ENCODE measurements at regions not wholly inside any gene's neighbourhood (a gene's known extent, or its start where the extent isn't known, plus 50 kb on each side); places are given as distances from the start of the nearest gene placed in this dataset.

DNA sequence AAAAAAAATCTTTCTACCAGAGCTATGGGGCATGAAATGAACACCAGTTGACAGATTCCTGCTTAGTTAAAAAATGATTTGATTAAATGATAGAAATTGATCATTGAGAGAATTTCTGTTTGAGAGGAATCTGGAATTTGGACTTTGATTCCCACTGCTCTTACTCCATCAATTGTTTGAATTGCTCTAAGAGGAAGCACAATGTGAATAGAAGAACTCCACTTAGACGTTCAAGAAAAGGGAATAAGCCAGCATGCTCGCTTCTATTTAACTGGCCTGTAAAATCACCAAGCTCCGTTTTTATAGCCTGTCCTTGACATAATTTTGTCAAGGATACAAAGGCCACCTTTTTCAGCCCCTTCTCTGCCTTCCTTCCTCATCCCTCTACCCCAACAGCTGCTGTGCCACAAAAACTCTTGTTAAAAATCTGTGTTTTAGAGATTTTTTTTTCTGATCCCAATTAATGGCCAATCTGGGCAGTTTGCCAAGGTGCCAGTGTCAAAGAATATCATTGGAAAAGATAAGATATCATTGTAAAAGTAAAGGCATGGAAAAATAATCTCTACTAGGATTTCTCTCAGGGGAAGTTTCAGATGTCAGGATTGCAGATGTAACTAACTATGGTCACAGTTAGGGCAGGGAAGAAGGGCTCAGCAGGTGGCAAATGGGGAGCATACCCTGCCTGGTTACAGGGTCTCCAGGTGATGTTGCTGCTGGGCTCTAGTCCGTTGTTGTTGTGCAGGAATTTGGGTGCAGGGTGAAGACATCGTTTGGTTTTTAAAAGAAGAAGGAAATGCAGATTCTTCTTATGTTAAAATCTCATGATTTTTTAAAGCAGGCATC lies 301.8 kb upstream of the PDZRN3 start:
- no peak for DNase-seq

DNA sequence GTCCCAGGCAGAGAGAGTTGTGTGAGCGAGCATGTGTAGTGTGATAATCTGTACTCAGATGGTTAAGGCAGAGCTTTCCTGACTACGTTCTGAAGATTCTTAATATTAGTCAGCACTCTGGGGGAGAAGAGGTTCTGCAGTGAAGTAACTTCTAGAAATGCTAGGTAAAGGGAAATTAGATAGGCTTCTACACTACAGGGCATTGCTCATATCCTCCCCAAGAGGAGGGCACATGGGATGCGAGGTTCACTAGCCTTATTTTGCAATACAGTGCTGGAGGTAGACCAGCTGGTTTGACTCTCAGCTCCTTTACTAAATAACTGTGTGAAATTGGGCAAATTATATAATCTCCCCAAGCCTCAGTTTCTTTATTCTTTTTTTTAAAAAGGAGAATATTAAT lies 300.3 kb upstream of the PDZRN3 start:
- no peak for DNase-seq

- DNase-seq = no peak
These were observed 299.3 kb upstream of the PDZRN3 start for GRCh38 chr3:73924048-73924447.

- DNase-seq = no peak
These were observed 292.9 kb upstream of the PDZRN3 start for GRCh38 chr3:73917643-73918042.

DNA sequence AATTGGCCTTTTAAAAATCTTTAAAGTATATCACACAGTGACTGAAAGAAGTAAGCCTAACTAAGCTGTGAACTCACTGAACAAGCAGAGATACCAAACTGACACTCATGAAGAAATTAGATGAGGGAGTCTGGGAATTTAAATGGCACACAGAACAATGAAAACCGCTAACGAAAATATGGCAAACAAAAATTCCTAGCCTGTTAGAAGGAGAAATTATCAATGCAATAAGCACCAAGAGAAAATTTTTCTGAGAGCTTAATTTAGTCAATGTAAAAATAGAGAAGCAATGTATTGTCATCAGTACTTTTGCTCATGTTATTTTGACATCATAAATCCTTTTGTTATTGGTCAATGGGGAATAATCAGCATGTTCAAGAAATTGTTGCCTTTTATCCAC lies 291.1 kb upstream of the PDZRN3 start:
- no peak for DNase-seq

DNA sequence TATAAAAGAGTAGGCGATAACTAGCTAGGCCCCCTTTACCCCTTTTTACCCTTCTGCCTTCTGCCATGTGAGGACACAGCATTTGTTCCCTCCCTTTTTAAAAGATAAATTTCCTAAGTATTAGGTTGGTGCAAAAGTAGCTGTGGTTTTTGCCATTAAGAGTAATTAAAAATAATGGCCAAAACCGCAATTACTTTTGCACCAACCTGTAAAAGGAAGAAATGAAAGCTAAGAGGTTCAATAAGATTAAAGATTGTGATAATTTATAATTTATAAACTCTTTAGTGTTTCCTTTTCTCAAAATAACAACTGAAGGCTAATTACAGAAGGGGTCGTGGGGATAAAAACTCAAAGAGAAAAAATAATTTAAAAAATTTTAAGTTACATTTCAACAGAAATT lies 283.5 kb upstream of the PDZRN3 start:
- no peak for DNase-seq

DNA sequence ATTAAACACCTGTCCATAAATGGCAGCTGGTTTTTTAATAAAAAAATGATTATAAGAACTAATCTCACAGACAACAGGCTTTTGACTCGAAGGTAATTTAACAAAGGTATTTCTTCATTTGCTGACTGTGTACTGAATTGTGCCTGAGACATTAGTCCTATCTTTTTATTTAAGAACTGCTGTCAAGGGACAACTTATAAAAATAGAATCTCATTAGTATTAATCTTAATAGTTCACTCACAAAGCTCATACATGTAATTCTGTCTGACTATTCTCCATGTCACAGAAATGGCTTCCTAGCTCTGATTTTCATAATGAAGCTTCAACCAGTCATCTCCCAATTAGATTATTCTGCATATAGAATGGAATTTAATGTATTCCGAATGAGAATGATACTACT lies 276.9 kb upstream of the PDZRN3 start:
- no peak for DNase-seq

DNA sequence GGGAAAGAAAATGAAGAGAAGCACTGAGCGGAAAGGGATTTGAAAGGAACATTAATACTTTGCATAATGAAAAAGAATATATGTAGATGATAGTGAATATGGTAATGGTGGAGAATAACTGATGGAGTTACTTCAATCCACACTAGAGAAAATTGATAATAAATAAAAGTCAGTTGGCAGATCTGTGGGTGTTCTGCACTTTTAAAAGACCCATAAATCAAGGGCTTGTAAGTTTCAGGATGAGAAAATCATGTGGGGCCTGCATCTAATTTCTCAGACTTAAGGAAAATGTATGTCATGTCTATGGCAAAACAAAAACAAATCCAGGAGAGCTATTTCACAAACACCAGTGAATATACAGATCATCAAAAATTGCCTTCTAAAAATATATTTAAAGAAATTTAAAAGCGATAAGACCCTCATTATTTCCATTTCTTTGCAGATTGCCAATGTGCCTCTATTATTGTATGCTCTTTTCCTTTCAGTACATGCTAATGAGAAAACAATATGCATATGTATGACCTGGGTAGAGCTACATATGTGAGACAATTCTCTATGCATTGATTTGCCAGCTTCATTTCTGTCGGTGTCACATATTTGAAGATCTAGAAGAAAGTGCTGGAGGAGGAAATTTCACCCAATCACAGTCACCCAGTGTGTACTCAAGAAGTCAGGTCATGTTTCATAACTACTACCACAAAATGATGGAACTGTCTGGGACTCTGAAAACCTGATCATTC lies 269.9 kb upstream of the PDZRN3 start:
- no peak for DNase-seq

- no peak for DNase-seq
These were observed 268.3 kb upstream of the PDZRN3 start for GRCh38 chr3:73893089-73893488.

DNA sequence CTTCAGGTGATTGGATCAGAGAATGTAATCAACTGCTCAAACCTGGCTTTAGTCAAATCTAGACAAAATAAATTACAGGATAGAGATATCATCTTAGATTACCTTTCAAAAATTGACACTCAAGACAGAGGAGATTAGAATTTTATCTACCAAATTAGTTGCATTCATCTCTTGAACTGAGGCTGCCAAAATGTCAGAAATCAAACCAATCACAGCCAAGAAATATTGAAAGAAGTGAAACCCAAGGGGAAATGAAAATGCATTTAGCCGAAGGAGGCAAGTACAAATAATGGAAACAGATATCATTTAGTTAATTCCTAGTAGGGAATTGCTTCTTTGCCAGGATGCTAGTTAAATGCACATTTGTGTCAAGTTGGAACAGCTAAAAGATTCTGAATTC lies 261.1 kb upstream of the PDZRN3 start:
- DNase-seq = no peak

DNA sequence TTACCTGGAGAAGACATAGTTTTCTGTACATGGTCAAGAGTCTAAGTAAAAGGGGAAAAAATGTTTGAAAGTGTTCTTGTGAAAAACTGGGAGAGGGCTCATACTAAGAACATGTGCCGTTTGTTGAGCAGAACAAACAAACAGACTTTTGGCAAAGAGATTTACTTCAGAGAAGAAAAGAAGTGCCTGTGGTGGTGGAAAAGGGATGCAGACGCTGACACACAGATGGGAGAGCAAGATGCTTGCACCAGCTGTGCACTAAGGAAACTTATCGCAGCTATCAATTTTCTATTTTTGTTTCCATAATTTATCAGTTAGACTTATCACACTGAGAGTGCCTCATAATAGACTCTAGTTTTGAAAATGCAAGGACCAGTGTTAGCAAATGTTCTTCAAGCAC lies 259.6 kb upstream of the PDZRN3 start:
- no peak for DNase-seq

DNA sequence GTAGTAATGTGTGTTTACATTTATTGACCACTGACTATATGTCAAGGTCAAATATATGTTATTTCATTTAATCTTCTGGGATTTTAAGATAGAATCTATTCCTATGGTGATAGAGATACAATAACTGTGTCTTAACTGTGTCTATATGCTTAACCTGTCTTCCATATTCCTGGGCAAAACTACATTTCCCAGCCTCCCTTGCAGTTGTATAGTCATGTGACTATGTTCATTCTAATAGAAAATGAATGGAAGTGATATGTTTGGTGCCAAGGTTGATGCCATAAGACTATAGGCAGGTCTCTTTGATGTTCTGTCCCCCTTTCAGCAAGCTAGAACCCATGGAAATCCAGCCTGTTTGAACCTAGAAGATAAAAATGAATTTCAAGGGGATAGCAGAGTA lies 258.8 kb upstream of the PDZRN3 start:
- no peak for DNase-seq

- DNase-seq = no peak
These were observed 250.0 kb upstream of the PDZRN3 start for GRCh38 chr3:73874606-73875369.

DNA sequence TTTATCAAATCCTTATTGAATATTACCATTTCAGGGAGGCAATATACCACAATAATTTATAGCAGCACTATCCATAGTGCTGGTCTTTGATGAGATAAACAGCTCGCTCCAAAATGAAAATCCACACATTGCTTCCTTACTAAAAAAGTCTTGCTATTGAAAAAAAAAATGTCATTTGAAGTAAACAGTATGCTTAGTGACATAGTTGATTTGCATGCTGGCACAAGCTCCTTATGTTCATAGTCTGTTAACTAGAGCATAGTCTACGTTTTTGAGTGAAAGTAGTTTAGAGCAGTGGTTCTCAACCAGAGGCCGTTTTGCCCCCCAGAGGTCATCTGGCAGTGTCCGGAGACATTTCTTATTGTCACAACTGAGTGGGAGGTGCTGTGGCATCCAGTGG lies 249.4 kb upstream of the PDZRN3 start:
- DNase-seq = no peak

DNA sequence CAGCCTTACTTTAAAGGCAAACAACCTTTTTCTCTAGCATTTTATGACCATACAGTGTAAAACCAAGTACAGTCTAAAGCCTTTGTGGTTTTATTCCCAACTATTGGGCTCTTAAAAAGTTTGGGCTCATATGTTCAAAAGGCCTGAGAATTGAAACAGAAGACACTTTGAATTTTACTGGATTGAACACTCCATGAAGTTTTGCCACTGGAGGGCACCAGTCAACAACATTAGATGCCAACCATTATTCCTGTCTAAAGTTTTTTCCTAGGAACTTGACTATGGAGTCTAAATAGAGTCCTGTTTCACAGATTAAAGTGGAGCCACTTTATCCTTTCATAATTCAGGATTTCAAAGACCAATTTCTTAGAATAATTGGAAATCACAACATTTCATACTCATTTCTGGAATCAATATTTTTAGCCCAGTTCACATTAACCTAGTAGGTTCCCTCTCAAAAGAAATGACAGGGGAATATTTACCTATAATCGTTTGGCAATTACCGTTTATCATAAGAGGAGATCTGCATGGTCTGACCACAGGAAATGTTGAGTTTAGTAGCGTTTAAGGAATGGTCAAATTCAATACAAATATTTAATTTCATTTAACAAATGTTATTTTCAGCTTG lies 244.1 kb upstream of the PDZRN3 start:
- peak; percentile 52 for DNase-seq

GRCh38 chr3:73867524-73867923 lies 242.8 kb upstream of the PDZRN3 start:
- DNase-seq = no peak

DNA sequence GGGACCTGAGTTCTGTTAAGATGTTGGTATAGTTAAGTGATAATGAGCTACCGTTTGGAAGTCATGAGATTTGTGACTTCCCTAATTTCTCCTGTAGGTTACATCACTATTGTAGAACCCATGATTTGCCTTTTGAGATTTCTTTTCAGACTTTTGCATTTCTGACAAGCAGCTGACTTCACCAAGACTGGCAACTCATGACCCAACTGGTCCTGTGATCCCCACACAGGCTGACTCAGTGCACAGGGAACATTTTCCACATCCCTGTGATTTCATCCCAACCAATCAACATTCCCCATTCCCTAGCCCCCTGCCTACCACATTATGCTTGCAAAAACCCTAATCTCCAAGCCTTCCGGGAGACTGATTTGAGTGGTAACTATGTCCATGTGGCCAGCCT lies 242.1 kb upstream of the PDZRN3 start:
- DNase-seq = peak; percentile 16

DNA sequence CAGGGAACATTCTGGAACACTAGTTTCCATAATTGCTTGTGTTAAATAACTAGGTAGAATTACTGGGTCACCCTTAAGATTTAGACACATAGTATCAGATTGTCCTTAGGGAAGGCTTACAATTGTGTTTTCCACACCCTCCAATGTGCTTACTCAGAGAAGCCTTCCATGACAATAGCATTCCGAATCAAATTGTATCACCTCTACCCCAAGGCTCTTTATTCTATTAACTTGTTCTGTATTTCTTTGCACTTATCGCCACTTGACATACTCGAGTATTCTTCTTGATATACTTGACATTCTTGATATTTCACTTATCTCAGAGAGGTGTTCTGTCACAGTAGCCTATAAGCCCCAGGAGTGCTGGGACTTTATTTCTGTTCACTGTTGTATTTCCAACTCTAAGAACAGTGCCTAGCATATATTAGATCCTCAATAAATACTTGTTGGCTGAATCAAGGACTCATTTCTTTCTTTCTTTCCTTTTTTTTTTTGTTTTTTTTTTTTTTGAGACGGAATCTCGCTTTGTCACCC lies 238.9 kb upstream of the PDZRN3 start:
- DNase-seq = no peak

DNA sequence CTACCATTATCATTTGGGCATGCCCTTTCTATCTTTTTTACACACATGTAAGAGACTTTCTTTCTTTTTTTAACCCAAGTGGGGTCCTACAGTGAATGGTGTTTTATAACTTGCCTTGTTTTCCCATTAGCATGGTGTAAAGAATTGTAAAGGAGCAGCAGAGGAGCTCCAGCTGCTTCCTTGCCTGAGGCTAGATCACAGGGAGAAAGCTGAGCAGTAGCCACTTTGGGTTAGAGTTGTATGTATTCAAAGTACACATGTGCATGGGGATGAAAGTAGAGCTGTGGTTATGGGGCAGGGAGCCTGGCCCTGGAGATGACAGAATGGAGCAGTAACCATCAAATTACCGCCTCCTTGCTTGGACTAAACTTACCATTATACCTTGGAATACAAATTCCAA lies 231.1 kb upstream of the PDZRN3 start:
- no peak for DNase-seq

- DNase-seq = peak; percentile 51
These were observed 223.6 kb upstream of the PDZRN3 start for GRCh38 chr3:73848173-73848906.

DNA sequence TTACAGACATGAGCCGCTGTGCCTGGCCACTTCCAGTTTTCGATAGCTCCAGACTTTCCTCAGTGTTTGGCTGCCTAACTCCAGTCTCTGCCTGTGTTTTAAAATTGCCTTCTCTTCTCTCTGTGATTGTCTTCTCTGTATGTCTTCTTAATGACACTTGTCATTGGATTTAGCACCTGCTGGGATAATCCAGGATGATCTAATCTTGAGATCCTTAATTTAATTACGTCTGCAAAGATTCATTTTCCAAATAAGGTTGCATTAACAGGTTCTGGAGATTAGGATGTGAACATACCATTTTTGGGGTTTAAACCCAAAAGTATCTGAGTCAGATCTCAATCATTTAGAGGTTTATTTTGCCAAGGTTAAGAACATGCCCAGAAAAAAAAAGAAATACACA lies 222.2 kb upstream of the PDZRN3 start:
- peak; percentile 11 for DNase-seq

DNA sequence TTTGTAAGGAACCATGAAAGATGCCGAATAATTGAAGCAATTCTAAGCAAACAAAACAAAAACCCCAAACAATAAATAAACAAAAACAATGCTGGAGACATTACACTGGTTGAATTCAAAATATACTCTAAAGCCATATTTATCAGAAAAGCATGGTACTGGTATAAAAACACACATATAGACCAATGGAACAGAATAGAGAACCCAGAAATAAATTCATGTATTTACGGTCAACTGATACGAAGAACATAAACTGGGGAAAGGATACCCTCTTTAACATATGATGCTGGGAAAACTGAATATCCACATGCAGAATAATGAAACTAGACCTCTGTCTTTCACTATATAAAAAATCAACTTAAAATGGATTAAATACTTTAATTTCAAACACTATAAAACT lies 214.3 kb upstream of the PDZRN3 start:
- DNase-seq = no peak
